PFSK-1 (cell line): ENCODE measurements at regions not wholly inside any gene's neighbourhood (a gene's known extent, or its start where the extent isn't known, plus 50 kb on each side); places are given as distances from the start of the nearest gene placed in this dataset.

Source experiments
- FOXP2 ChIP-seq: optimal IDR thresholded peaks from 2 replicates; pipeline ENCODE3; 2011; ENCODE audit warnings: borderline replicate concordance, control low read depth, inconsistent platforms; ENCODE audit not compliant: insufficient read depth; ENCODE audit errors: extremely low read length, extremely low read depth
- POLR2AphosphoS5 ChIP-seq: IDR thresholded peaks from 2 replicates; pipeline ENCODE4 v1.6.1; 2012; ENCODE audit warnings: low read depth, mild to moderate bottlenecking, control low read depth, low read length, moderate library complexity
- REST ChIP-seq, 2 experiments: IDR thresholded peaks; 2 replicates each; pipeline versions ENCODE4 v1.6.1 to v1.8.0; 2011 to 2012; ENCODE audit warnings: low read depth in 2 of 2, low read length in 2 of 2, control low read depth in 1 of 2, inconsistent platforms in 1 of 2, mild to moderate bottlenecking in 1 of 2, moderate library complexity in 1 of 2; ENCODE audit not compliant: insufficient read depth in 1 of 2
- SIN3A ChIP-seq: IDR thresholded peaks from 2 replicates; pipeline ENCODE4 v1.6.1; 2012; ENCODE audit warnings: mild to moderate bottlenecking, low read length, moderate library complexity, borderline replicate concordance; ENCODE audit not compliant: insufficient read depth
- TAF1 ChIP-seq: IDR thresholded peaks from 2 replicates; pipeline ENCODE4 v1.6.1; 2012; ENCODE audit warnings: low read length, control low read depth, borderline replicate concordance; ENCODE audit not compliant: insufficient read depth

- TF ChIP-seq FOXP2 (no peak), REST (IDR thresholded peaks at IDR 0.05; ENCODE audit: insufficient read depth in 1 of 2, low read depth in 2 of 2, low read length in 2 of 2) (no peak), SIN3A (no peak), TAF1 (no peak)
Measured at GRCh38 chr3:31462050-31462569, 70.6 kb upstream of the STT3B start.

- TF ChIP-seq REST (IDR thresholded peaks at IDR 0.05; ENCODE audit: insufficient read depth in 1 of 2, low read depth in 2 of 2, low read length in 2 of 2) (no peak), FOXP2 (no peak), POLR2AphosphoS5 (no peak), TAF1 (no peak), SIN3A (no peak)
Measured at GRCh38 chr3:31465999-31466398, 66.7 kb upstream of the STT3B start.

- TF ChIP-seq SIN3A (no peak), POLR2AphosphoS5 (no peak), FOXP2 (no peak), REST (IDR thresholded peaks at IDR 0.05; ENCODE audit: insufficient read depth in 1 of 2, low read depth in 2 of 2, low read length in 2 of 2) (no peak), TAF1 (no peak)
Measured at GRCh38 chr3:31466866-31467265, 65.9 kb upstream of the STT3B start.

GRCh38 chr3:31468433-31468832 is 64.3 kb upstream of the STT3B start:
- TF ChIP-seq TAF1 (no peak), FOXP2 (no peak), REST (IDR thresholded peaks at IDR 0.05; ENCODE audit: insufficient read depth in 1 of 2, low read depth in 2 of 2, low read length in 2 of 2) (no peak), POLR2AphosphoS5 (no peak)

- TF ChIP-seq REST (IDR thresholded peaks at IDR 0.05; ENCODE audit: insufficient read depth in 1 of 2, low read depth in 2 of 2, low read length in 2 of 2) = no peak
- TF ChIP-seq TAF1 = no peak
- TF ChIP-seq SIN3A = no peak
- no peak for TF ChIP-seq POLR2AphosphoS5
Measured at GRCh38 chr3:31469385-31469784, 63.3 kb upstream of the STT3B start.
